H9 (cell line): ENCODE measurements at regions not wholly inside any gene's neighbourhood (a gene's known extent, or its start where the extent isn't known, plus 50 kb on each side); places are given as distances from the start of the nearest gene placed in this dataset.
A peak's percentile ranks its signal among the peaks of the same experiment; 100 is the strongest.

Source experiments
- DNase-seq: peaks from one replicate; pipeline ENCODE4 v3.0.0-alpha.2; 2017
- H2AFZ ChIP-seq: one replicate; pipeline ENCODE4 v1.6.1; 2013; ENCODE audit warnings: mild to moderate bottlenecking, low read length, control low read depth, moderate library complexity
- H2AK5ac ChIP-seq: 2 replicates; pipeline ENCODE4 v1.6.1; 2013; ENCODE audit warnings: low read length, control low read depth, mixed read lengths; ENCODE audit not compliant: insufficient read length
- H2BK120ac ChIP-seq: one replicate; pipeline ENCODE4 v1.6.1; 2013; ENCODE audit warnings: low read depth, mild to moderate bottlenecking, low read length, control low read depth, inconsistent platforms; ENCODE audit not compliant: poor library complexity, severe bottlenecking
- H2BK12ac ChIP-seq: 2 replicates; pipeline ENCODE4 v1.6.1; 2013; ENCODE audit warnings: low read length, control low read depth, mixed read lengths, low read depth; ENCODE audit not compliant: insufficient read length
- H2BK15ac ChIP-seq: 2 replicates; pipeline ENCODE4 v1.6.1; 2013; ENCODE audit warnings: low read depth, low read length, control low read depth
- H2BK20ac ChIP-seq: one replicate; pipeline ENCODE4 v1.6.1; 2013; ENCODE audit warnings: low read depth, mild to moderate bottlenecking, low read length, control low read depth, inconsistent platforms; ENCODE audit not compliant: poor library complexity, severe bottlenecking
- H2BK5ac ChIP-seq: 2 replicates; pipeline ENCODE4 v1.6.1; 2013; ENCODE audit warnings: low read length, control low read depth, mixed read lengths; ENCODE audit not compliant: insufficient read length
- H3K14ac ChIP-seq: 2 replicates; pipeline ENCODE4 v1.6.1; 2013; ENCODE audit warnings: low read length, control low read depth; ENCODE audit not compliant: insufficient read depth
- H3K18ac ChIP-seq: 2 replicates; pipeline ENCODE4 v1.6.1; 2013; ENCODE audit warnings: low read depth, mild to moderate bottlenecking, mixed read lengths, low read length, control low read depth; ENCODE audit not compliant: insufficient read length
- H3K23ac ChIP-seq: 2 replicates; pipeline ENCODE4 v1.6.1; 2013; ENCODE audit warnings: low read length, control low read depth, mixed read lengths, low read depth; ENCODE audit not compliant: insufficient read length
- H3K23me2 ChIP-seq: 2 replicates; pipeline ENCODE4 v1.6.1; 2013; ENCODE audit warnings: low read depth, mild to moderate bottlenecking, mixed read lengths, low read length, control low read depth; ENCODE audit not compliant: insufficient read length, poor library complexity, severe bottlenecking
- H3K27ac ChIP-seq: 2 replicates; pipeline ENCODE4 v1.5.1; 2013; ENCODE audit warnings: low read length, control low read depth, mixed read lengths, low read depth; ENCODE audit not compliant: insufficient read length
- H3K27me3 ChIP-seq: 2 replicates; pipeline ENCODE4 v1.6.1; 2013; ENCODE audit warnings: low read length, control low read depth, inconsistent platforms; ENCODE audit not compliant: insufficient read depth
- H3K4ac ChIP-seq: 2 replicates; pipeline ENCODE4 v1.6.1; 2013; ENCODE audit warnings: low read depth, mild to moderate bottlenecking, control low read depth, inconsistent platforms, low read length, moderate library complexity
- H3K4me1 ChIP-seq: 2 replicates; pipeline ENCODE4 v1.6.1; 2013; ENCODE audit warnings: low read length, control low read depth, inconsistent platforms; ENCODE audit not compliant: insufficient read depth
- H3K4me2 ChIP-seq: 2 replicates; pipeline ENCODE4 v1.6.1; 2013; ENCODE audit warnings: low read length, control low read depth, mixed read lengths; ENCODE audit not compliant: insufficient read length, insufficient read depth
- H3K56ac ChIP-seq: 2 replicates; pipeline ENCODE4 v1.6.1; 2013; ENCODE audit warnings: low read depth, mild to moderate bottlenecking, mixed read lengths, low read length, control low read depth; ENCODE audit not compliant: insufficient read length
- H3K79me1 ChIP-seq: 2 replicates; pipeline ENCODE4 v1.6.1; 2013; ENCODE audit warnings: low read depth, mild to moderate bottlenecking, moderate library complexity, low read length, control low read depth, inconsistent platforms; ENCODE audit not compliant: insufficient read depth, poor library complexity, severe bottlenecking
- H3K79me2 ChIP-seq: 2 replicates; pipeline ENCODE4 v1.6.1; 2013; ENCODE audit warnings: low read length, control low read depth, inconsistent platforms; ENCODE audit not compliant: insufficient read depth
- H3K9ac ChIP-seq: 2 replicates; pipeline ENCODE4 v1.6.1; 2013; ENCODE audit warnings: low read length, control low read depth, mixed read lengths; ENCODE audit not compliant: insufficient read length; ENCODE audit errors: extremely low read depth
- H3K9me3 ChIP-seq: one replicate; pipeline ENCODE4 v1.6.1; 2013; ENCODE audit warnings: low read depth, low read length, inconsistent platforms; ENCODE audit not compliant: control insufficient read depth
- H3T11ph ChIP-seq: one replicate; pipeline ENCODE4 v1.6.1; 2013; ENCODE audit warnings: mild to moderate bottlenecking, low read length, control low read depth, inconsistent platforms
- H4K20me1 ChIP-seq: one replicate; pipeline ENCODE4 v1.6.1; 2013; ENCODE audit not compliant: control insufficient read depth, insufficient read length, insufficient read depth
- H4K5ac ChIP-seq: 2 replicates; pipeline ENCODE4 v1.6.1; 2013; ENCODE audit warnings: low read depth, mild to moderate bottlenecking, mixed read lengths, low read length, control low read depth; ENCODE audit not compliant: insufficient read length
- H4K8ac ChIP-seq: replicated peaks from 2 replicates; pipeline ENCODE4 v1.6.1; 2013; ENCODE audit warnings: low read length, control low read depth, mixed read lengths, low read depth; ENCODE audit not compliant: insufficient read length
- H4K91ac ChIP-seq: 2 replicates; pipeline ENCODE4 v1.6.1; 2013; ENCODE audit warnings: low read depth, mild to moderate bottlenecking, moderate library complexity, mixed read lengths, low read length, control low read depth; ENCODE audit not compliant: insufficient read length
- H3K27ac Mint-ChIP-seq, 3 experiments: 2 replicates in 2 of 3; 3 replicates in 1 of 3; pipeline ENCODE4 v1.8.0; 2020 to 2021; ENCODE audit warnings: mixed read lengths in 3 of 3, mild to moderate bottlenecking in 1 of 3, moderate library complexity in 1 of 3
- H3K27me3 Mint-ChIP-seq: 2 replicates; pipeline ENCODE4 v1.8.0; 2021; ENCODE audit warnings: low read depth, mild to moderate bottlenecking, moderate library complexity, mixed read lengths
- H3K36me3 Mint-ChIP-seq, 3 experiments: 2 replicates in 2 of 3; 3 replicates in 1 of 3; pipeline ENCODE4 v1.8.0; 2020 to 2021; ENCODE audit warnings: low read depth in 3 of 3, mixed read lengths in 3 of 3; ENCODE audit not compliant: insufficient read depth in 1 of 3
- H3K4me1 Mint-ChIP-seq, 2 experiments: 2 replicates each; pipeline ENCODE4 v1.8.0; 2020; ENCODE audit warnings: mixed read lengths in 2 of 2
- H3K4me3 Mint-ChIP-seq, 2 experiments: 2 replicates in 1 of 2; 3 replicates in 1 of 2; pipeline ENCODE4 v1.8.0; 2020 to 2021; ENCODE audit warnings: mild to moderate bottlenecking in 2 of 2, mixed read lengths in 2 of 2, moderate library complexity in 1 of 2
- H3K9me3 Mint-ChIP-seq, 2 experiments: 2 replicates in 1 of 2; 3 replicates in 1 of 2; pipeline ENCODE4 v1.8.0; 2020; ENCODE audit warnings: mild to moderate bottlenecking in 2 of 2, mixed read lengths in 2 of 2, moderate library complexity in 1 of 2
- WGBS: extraction: QIAGEN DNeasy Blood & Tissue Kit; methylation state at CpG from one replicate; pipeline ENCODE4 v1.1.7; 2013; ENCODE audit warnings: missing lambda C conversion rate, low lambda C conversion rate, mixed read lengths; ENCODE audit not compliant: insufficient read length; ENCODE audit errors: extremely low coverage; 5-methylcytosine and 5-hydroxymethylcytosine counted together
- TF ChIP-seq, protein P1 (sequence below): fragments of 200-600 bp; sonication (generic); conservative IDR thresholded peaks from 3 replicates; pipeline ENCODE4 v1.8.0; 2021; ENCODE audit warnings: antibody characterized with exemption, mild to moderate bottlenecking

DNA sequence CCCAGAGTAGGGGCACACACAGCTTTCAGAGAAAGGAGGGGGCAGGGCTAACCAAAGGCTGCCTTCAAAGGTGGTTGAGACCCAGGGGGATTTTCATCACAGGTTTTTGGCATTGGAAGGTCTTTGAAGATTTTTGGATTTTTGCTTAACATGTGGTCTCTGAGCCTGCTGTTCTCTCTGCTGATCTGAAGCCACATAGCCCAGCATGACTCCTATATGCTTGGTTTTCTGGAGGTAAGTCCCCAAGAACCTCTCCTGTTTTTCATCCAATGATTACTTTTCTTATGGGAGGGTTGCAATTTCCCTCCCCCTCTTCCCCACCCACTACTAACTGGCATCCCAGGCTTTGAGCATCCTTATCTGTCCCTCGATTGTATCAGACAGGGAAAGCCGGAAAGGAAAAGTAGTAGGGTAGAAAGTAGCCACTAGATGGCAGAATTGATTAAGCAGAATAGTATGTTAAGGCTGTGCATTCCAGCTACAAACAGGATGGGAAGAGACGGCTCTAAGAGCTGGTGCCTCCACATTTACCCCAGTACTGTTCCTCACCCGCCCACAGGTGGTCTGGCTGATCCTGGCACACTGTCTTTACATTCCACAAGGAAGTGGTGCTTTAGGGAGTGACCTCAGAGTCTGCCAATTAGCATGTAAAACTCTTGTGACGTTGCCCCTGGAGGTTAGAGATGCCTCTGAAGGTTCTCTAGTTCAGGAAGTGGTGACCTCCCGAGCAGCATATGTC lies 218.9 kb upstream of the EDNRB start:
- H2BK15ac ChIP-seq = no peak overlapping the region
- H3K4me1 Mint-ChIP-seq = peaks cover 5 to 7% of the 10 kb centered on the region in 2 experiments
- WGBS = no CpG with 5 or more reads among the region's 6 CpGs
- no peaks in the 10 kb centered on the region for H4K20me1 ChIP-seq
- no peak overlapping the region for H4K91ac ChIP-seq
- H3K9ac ChIP-seq = no peak overlapping the region
- TF ChIP-seq, protein P1, sequence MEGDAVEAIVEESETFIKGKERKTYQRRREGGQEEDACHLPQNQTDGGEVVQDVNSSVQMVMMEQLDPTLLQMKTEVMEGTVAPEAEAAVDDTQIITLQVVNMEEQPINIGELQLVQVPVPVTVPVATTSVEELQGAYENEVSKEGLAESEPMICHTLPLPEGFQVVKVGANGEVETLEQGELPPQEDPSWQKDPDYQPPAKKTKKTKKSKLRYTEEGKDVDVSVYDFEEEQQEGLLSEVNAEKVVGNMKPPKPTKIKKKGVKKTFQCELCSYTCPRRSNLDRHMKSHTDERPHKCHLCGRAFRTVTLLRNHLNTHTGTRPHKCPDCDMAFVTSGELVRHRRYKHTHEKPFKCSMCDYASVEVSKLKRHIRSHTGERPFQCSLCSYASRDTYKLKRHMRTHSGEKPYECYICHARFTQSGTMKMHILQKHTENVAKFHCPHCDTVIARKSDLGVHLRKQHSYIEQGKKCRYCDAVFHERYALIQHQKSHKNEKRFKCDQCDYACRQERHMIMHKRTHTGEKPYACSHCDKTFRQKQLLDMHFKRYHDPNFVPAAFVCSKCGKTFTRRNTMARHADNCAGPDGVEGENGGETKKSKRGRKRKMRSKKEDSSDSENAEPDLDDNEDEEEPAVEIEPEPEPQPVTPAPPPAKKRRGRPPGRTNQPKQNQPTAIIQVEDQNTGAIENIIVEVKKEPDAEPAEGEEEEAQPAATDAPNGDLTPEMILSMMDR = peak; percentile 80
- H2AK5ac ChIP-seq = no peak overlapping the region
- H3K4me3 Mint-ChIP-seq = no peak overlapping the region
- H3K79me1 ChIP-seq = no peaks in the 10 kb centered on the region
- no peaks in the 10 kb centered on the region for H3K9me3 Mint-ChIP-seq
- no peak overlapping the region for H4K5ac ChIP-seq
- no peak overlapping the region for H2BK120ac ChIP-seq
- H3K18ac ChIP-seq = no peak overlapping the region
- no peak overlapping the region for H2BK20ac ChIP-seq
- H3K79me2 ChIP-seq = no peaks in the 10 kb centered on the region
- no peak overlapping the region for H3K4ac ChIP-seq
- peak; percentile 66 for DNase-seq
- H3K9me3 ChIP-seq = no peaks in the 10 kb centered on the region
- H3K56ac ChIP-seq = no peak overlapping the region
- no peak overlapping the region for H3K27ac Mint-ChIP-seq
- no peaks in the 10 kb centered on the region; a peak in 1 of 7 replicates for H3K36me3 Mint-ChIP-seq
- H3K27ac ChIP-seq = no peak overlapping the region
- no peak overlapping the region for H2BK12ac ChIP-seq
- no peak overlapping the region for H4K8ac ChIP-seq
- no peak overlapping the region for H3K4me2 ChIP-seq
- no peaks in the 10 kb centered on the region for H3K4me1 ChIP-seq
- no peak overlapping the region for H3T11ph ChIP-seq
- no peaks in the 10 kb centered on the region for H3K23me2 ChIP-seq
- no peaks in the 10 kb centered on the region for H3K27me3 Mint-ChIP-seq
- no peak overlapping the region for H3K23ac ChIP-seq
- no peaks in the 10 kb centered on the region for H3K27me3 ChIP-seq
- no peak overlapping the region for H2AFZ ChIP-seq
- H3K14ac ChIP-seq = no peak overlapping the region
- no peak overlapping the region for H2BK5ac ChIP-seq
